MM.1S (cell line): ENCODE measurements at regions not wholly inside any gene's neighbourhood (a gene's known extent, or its start where the extent isn't known, plus 50 kb on each side); places are given as distances from the start of the nearest gene placed in this dataset.

Experiments
- DNase-seq: peaks from one replicate; pipeline ENCODE4 v3.0.0-alpha.2; 2015
- H2AFZ ChIP-seq: fragments of 300-600 bp; sonication (generic); 2 replicates; pipeline ENCODE4 v1.6.0; 2016; ENCODE audit warnings: antibody characterized with exemption, low read length
- H3F3A ChIP-seq: fragments of 300-600 bp; sonication (generic); 2 replicates; pipeline ENCODE4 v1.6.1; 2016; ENCODE audit warnings: mild to moderate bottlenecking, antibody characterized with exemption, low read length, moderate library complexity, mixed read lengths; ENCODE audit not compliant: insufficient read depth
- H3K27ac ChIP-seq: fragments of 300-600 bp; sonication (generic); 2 replicates; pipeline ENCODE4 v1.5.1; 2016; ENCODE audit warnings: mild to moderate bottlenecking, low read length
- H3K27me3 ChIP-seq: fragments of 300-600 bp; sonication (generic); replicated peaks from 2 replicates; pipeline ENCODE4 v1.6.0; 2016; ENCODE audit warnings: low read length; ENCODE audit not compliant: insufficient read depth
- H3K36me3 ChIP-seq: fragments of 300-600 bp; sonication (generic); replicated peaks from 2 replicates; pipeline ENCODE4 v1.6.1; 2016; ENCODE audit warnings: mild to moderate bottlenecking, low read length, mixed read lengths; ENCODE audit not compliant: insufficient read depth
- H3K4me1 ChIP-seq: fragments of 300-600 bp; sonication (generic); 2 replicates; pipeline ENCODE4 v1.6.1; 2016; ENCODE audit warnings: low read length, mixed read lengths
- H3K4me2 ChIP-seq: fragments of 300-600 bp; sonication (generic); 2 replicates; pipeline ENCODE4 v1.6.0; 2016; ENCODE audit warnings: low read depth, low read length
- H3K4me3 ChIP-seq: fragments of 300-600 bp; sonication (generic); 2 replicates; pipeline ENCODE4 v1.5.1; 2016; ENCODE audit warnings: low read length, mixed read lengths
- H3K79me2 ChIP-seq: fragments of 300-600 bp; sonication (generic); 2 replicates; pipeline ENCODE4 v1.6.1; 2016; ENCODE audit warnings: mixed run types, low read length, mixed read lengths
- H3K9ac ChIP-seq: fragments of 300-600 bp; sonication (generic); 2 replicates; pipeline ENCODE4 v1.6.1; 2016; ENCODE audit warnings: low read length, mixed read lengths
- H3K9me2 ChIP-seq: fragments of 300-600 bp; sonication (generic); replicated peaks from 2 replicates; pipeline ENCODE4 v1.6.1; 2016; ENCODE audit warnings: mild to moderate bottlenecking, low read length, mixed read lengths; ENCODE audit not compliant: insufficient read depth
- H3K9me3 ChIP-seq: fragments of 300-600 bp; sonication (generic); replicated peaks from 2 replicates; pipeline ENCODE4 v1.6.1; 2016; ENCODE audit warnings: mild to moderate bottlenecking, low read length, mixed read lengths; ENCODE audit not compliant: insufficient read depth
- H4K20me1 ChIP-seq: fragments of 300-600 bp; sonication (generic); 2 replicates; pipeline ENCODE4 v1.6.1; 2016; ENCODE audit warnings: mild to moderate bottlenecking, low read length, moderate library complexity, mixed read lengths; ENCODE audit not compliant: insufficient read depth
- CTCF ChIP-seq: fragments of 300-600 bp; sonication (generic); IDR thresholded peaks from 2 replicates; pipeline ENCODE4 v1.5.1; 2016; ENCODE audit warnings: antibody characterized with exemption, low read length, mixed read lengths
- EZH2 ChIP-seq: fragments of 300-600 bp; sonication (generic); optimal IDR thresholded peaks from 2 replicates; pipeline ENCODE3; 2017; ENCODE audit warnings: low read depth, mild to moderate bottlenecking, antibody characterized with exemption, low read length, mixed read lengths
- EZH2phosphoT487 ChIP-seq: fragments of 300-600 bp; sonication (generic); IDR thresholded peaks from 2 replicates; pipeline ENCODE4 v1.6.1; 2018; ENCODE audit warnings: antibody characterized with exemption, low read length

GRCh38 chr1:194118086-194118485 is 931.7 kb upstream of the B3GALT2 start:
- no peak overlapping the region for H3K27ac ChIP-seq
- no peaks in the 10 kb centered on the region for H3K9me3 ChIP-seq
- H3K27me3 ChIP-seq: no peaks in the 10 kb centered on the region
- H4K20me1 ChIP-seq: no peaks in the 10 kb centered on the region
- no peaks in the 10 kb centered on the region for H3K36me3 ChIP-seq
- no peak overlapping the region for H3K4me2 ChIP-seq
- TF ChIP-seq EZH2 (no peak), CTCF (no peak), EZH2phosphoT487 (no peak)
- H3F3A ChIP-seq: no peaks in the 10 kb centered on the region
- no peak for DNase-seq
- no peak overlapping the region for H3K4me3 ChIP-seq
- no peak overlapping the region for H3K9ac ChIP-seq
- H2AFZ ChIP-seq: no peak overlapping the region
- H3K79me2 ChIP-seq: no peaks in the 10 kb centered on the region
- H3K9me2 ChIP-seq: no peaks in the 10 kb centered on the region
- no peaks in the 10 kb centered on the region for H3K4me1 ChIP-seq

- TF ChIP-seq EZH2phosphoT487: no peak
- TF ChIP-seq CTCF: no peak
- no peak for TF ChIP-seq EZH2
- no peaks in the 10 kb centered on the region for H3K9me2 ChIP-seq
- DNase-seq: no peak
- no peak overlapping the region for H2AFZ ChIP-seq
- no peak overlapping the region for H3K4me3 ChIP-seq
- H3K9me3 ChIP-seq: no peaks in the 10 kb centered on the region
- no peak overlapping the region for H3K4me2 ChIP-seq
- no peaks in the 10 kb centered on the region for H3K27me3 ChIP-seq
- no peak overlapping the region for H3K27ac ChIP-seq
- H3F3A ChIP-seq: no peaks in the 10 kb centered on the region
- no peaks in the 10 kb centered on the region for H3K79me2 ChIP-seq
- H3K4me1 ChIP-seq: no peaks in the 10 kb centered on the region
- no peaks in the 10 kb centered on the region for H3K36me3 ChIP-seq
- no peaks in the 10 kb centered on the region for H4K20me1 ChIP-seq
- H3K9ac ChIP-seq: no peak overlapping the region
Observed at GRCh38 chr1:194117582-194117981, 931.2 kb upstream of the B3GALT2 start.

GRCh38 chr1:194114288-194114687 is 927.9 kb upstream of the B3GALT2 start:
- Histone ChIP-seq H3K9ac (no peak overlapping the region), H3K27ac (no peak overlapping the region), H2AFZ (no peak overlapping the region), H3K9me2 (no peaks in the 10 kb centered on the region), H3K4me2 (no peak overlapping the region), H3K36me3 (no peaks in the 10 kb centered on the region), H4K20me1 (no peaks in the 10 kb centered on the region), H3K9me3 (no peaks in the 10 kb centered on the region), H3F3A (no peaks in the 10 kb centered on the region), H3K27me3 (no peaks in the 10 kb centered on the region), H3K4me3 (no peak overlapping the region), H3K79me2 (no peaks in the 10 kb centered on the region), H3K4me1 (no peaks in the 10 kb centered on the region)
- TF ChIP-seq CTCF (no peak), EZH2 (no peak), EZH2phosphoT487 (no peak)
- no peak for DNase-seq

- Histone ChIP-seq H4K20me1 (no peaks in the 10 kb centered on the region), H3K4me1 (no peaks in the 10 kb centered on the region), H3K9me3 (no peaks in the 10 kb centered on the region), H3K27me3 (no peaks in the 10 kb centered on the region), H3K27ac (no peak overlapping the region), H3K79me2 (no peaks in the 10 kb centered on the region), H3K4me2 (no peak overlapping the region), H3K9ac (no peak overlapping the region), H3F3A (no peaks in the 10 kb centered on the region), H3K4me3 (no peak overlapping the region), H3K36me3 (no peaks in the 10 kb centered on the region), H2AFZ (no peak overlapping the region), H3K9me2 (no peaks in the 10 kb centered on the region)
- DNase-seq: no peak
- TF ChIP-seq CTCF (no peak), EZH2phosphoT487 (no peak), EZH2 (no peak)
Observed at GRCh38 chr1:194105381-194105780, 919.0 kb upstream of the B3GALT2 start.
